H1 (cell line): ENCODE measurements at regions not wholly inside any gene's neighbourhood (a gene's known extent, or its start where the extent isn't known, plus 50 kb on each side); places are given as distances from the start of the nearest gene placed in this dataset.

Source experiments
- CTCF ChIA-PET: fragments of 300-600 bp; sonication (Branson Sonifier 250); formaldehyde crosslinking; loops from one replicate; lab custom pipeline; 2021; ENCODE audit not compliant: partially characterized antibody; lab: Charles Lee
- POLR2A ChIA-PET: fragments of 300-600 bp; sonication (Branson Sonifier 250); formaldehyde crosslinking; loops from one replicate; lab custom pipeline; 2021; ENCODE audit warnings: inconsistent platforms; ENCODE audit not compliant: partially characterized antibody; lab: Charles Lee
- DNase-seq, 2 experiments: peaks; one replicate each; pipeline versions ENCODE4 v3.0.0 to v3.0.0-alpha.2; 2010 to 2022; ENCODE audit warnings: low spot score in 2 of 2, low read depth in 1 of 2, mixed read lengths in 1 of 2
- FAIRE-seq: peaks from 2 replicates; lab custom pipeline; 2011; peaks lifted over from hg19 to GRCh38; lab: Jason Lieb, UNC
- H2AFZ ChIP-seq: 2 replicates; pipeline ENCODE4 v1.8.1; 2012; ENCODE audit warnings: low read length, inconsistent platforms
- H2AK5ac ChIP-seq: 2 replicates; pipeline ENCODE4 v1.6.1; 2013; ENCODE audit warnings: low read depth, low read length
- H2BK120ac ChIP-seq: replicated peaks from 2 replicates; pipeline ENCODE3; 2013; ENCODE audit warnings: low read depth, low read length, inconsistent platforms
- H2BK12ac ChIP-seq: 2 replicates; pipeline ENCODE4 v1.6.1; 2013; ENCODE audit warnings: low read depth, low read length
- H2BK15ac ChIP-seq: 2 replicates; pipeline ENCODE4 v1.6.1; 2013; ENCODE audit warnings: low read length
- H2BK20ac ChIP-seq: 2 replicates; pipeline ENCODE4 v1.6.1; 2013; ENCODE audit warnings: low read length
- H2BK5ac ChIP-seq: 2 replicates; pipeline ENCODE4 v1.6.1; 2013; ENCODE audit warnings: low read depth, low read length
- H3K14ac ChIP-seq: 2 replicates; pipeline ENCODE4 v1.6.1; 2013; ENCODE audit warnings: inconsistent platforms; ENCODE audit not compliant: insufficient read length
- H3K18ac ChIP-seq: 2 replicates; pipeline ENCODE4 v1.6.1; 2013; ENCODE audit warnings: low read length; ENCODE audit errors: extremely low read depth
- H3K23ac ChIP-seq: 2 replicates; pipeline ENCODE4 v1.6.1; 2013; ENCODE audit warnings: inconsistent platforms; ENCODE audit not compliant: insufficient read length
- H3K23me2 ChIP-seq: 2 replicates; pipeline ENCODE4 v1.6.1; 2013; ENCODE audit warnings: low read depth, low read length
- H3K27ac ChIP-seq: 2 replicates; pipeline ENCODE4 v1.6.1; 2011; ENCODE audit warnings: low read depth, low read length, inconsistent platforms
- H3K27me3 ChIP-seq, 4 experiments: replicated peaks in 1 of 4; 1 replicate in 1 of 4; 2 replicates in 3 of 4; pipeline versions ENCODE4 v1.6.1 to v1.8.1; 2011 to 2013; ENCODE audit warnings: low read length in 3 of 4, mild to moderate bottlenecking in 3 of 4, inconsistent platforms in 2 of 4, mixed read lengths in 2 of 4, moderate library complexity in 1 of 4; ENCODE audit not compliant: control insufficient read depth in 3 of 4, insufficient read depth in 3 of 4; ENCODE audit errors: extremely low read depth in 1 of 4
- H3K36me3 ChIP-seq, 4 experiments: 2 replicates each; pipeline versions ENCODE4 v1.6.1 to v1.8.1; 2011 to 2013; ENCODE audit warnings: mild to moderate bottlenecking in 4 of 4, low read length in 3 of 4, moderate library complexity in 2 of 4, control low read depth in 1 of 4, inconsistent platforms in 1 of 4; ENCODE audit not compliant: insufficient read depth in 4 of 4, control insufficient read depth in 2 of 4
- H3K4ac ChIP-seq: replicated peaks from 2 replicates; pipeline ENCODE3; 2013; ENCODE audit warnings: low read length, low read depth, mixed read lengths, inconsistent platforms; ENCODE audit not compliant: insufficient read length
- H3K4me1 ChIP-seq, 4 experiments: replicated peaks in 1 of 4; 1 replicate in 1 of 4; 2 replicates in 3 of 4; pipeline versions ENCODE4 v1.6.1 to v1.8.1; 2011 to 2013; ENCODE audit warnings: low read length in 3 of 4, inconsistent platforms in 2 of 4, mixed read lengths in 1 of 4; ENCODE audit not compliant: insufficient read depth in 4 of 4, control insufficient read depth in 3 of 4
- H3K4me2 ChIP-seq, 2 experiments: 2 replicates each; pipeline versions ENCODE4 v1.6.1 to v1.8.1; 2011 to 2013; ENCODE audit warnings: low read depth in 2 of 2, low read length in 2 of 2, control low read depth in 1 of 2, inconsistent platforms in 1 of 2, mild to moderate bottlenecking in 1 of 2; ENCODE audit not compliant: insufficient read depth in 1 of 2
- H3K4me3 ChIP-seq, 4 experiments: fragments of 200-600, 300-600 bp in 1 of 4; sonication (generic), shearing (Covaris generic), sonication (Bioruptor Twin) in 1 of 4; 2 replicates each; pipeline versions ENCODE4 v1.5.1 to v1.8.1; 2011 to 2016; ENCODE audit warnings: low read length in 4 of 4, low read depth in 3 of 4, control low read depth in 2 of 4, inconsistent platforms in 2 of 4, mild to moderate bottlenecking in 2 of 4, mixed read lengths in 1 of 4, moderate library complexity in 1 of 4; ENCODE audit not compliant: insufficient read depth in 2 of 4; ENCODE audit errors: extremely low read depth in 1 of 4
- H3K56ac ChIP-seq: replicated peaks from 2 replicates; pipeline ENCODE3; 2013; ENCODE audit warnings: low read depth, mild to moderate bottlenecking, mixed read lengths, low read length, inconsistent platforms; ENCODE audit not compliant: insufficient read length
- H3K79me1 ChIP-seq: 2 replicates; pipeline ENCODE4 v1.6.1; 2013; ENCODE audit warnings: low read depth, low read length, control low read depth
- H3K79me2 ChIP-seq, 2 experiments: 2 replicates each; pipeline versions ENCODE4 v1.6.1 to v1.8.1; 2012 to 2013; ENCODE audit warnings: low read length in 2 of 2, mild to moderate bottlenecking in 2 of 2, inconsistent platforms in 1 of 2; ENCODE audit not compliant: insufficient read depth in 2 of 2, control insufficient read depth in 1 of 2
- H3K9ac ChIP-seq, 4 experiments: replicated peaks in 1 of 4; 1 replicate in 1 of 4; 2 replicates in 3 of 4; pipeline versions ENCODE4 v1.6.1 to v1.8.1; 2011 to 2013; ENCODE audit warnings: low read depth in 3 of 4, low read length in 3 of 4, control low read depth in 2 of 4, mild to moderate bottlenecking in 2 of 4, moderate library complexity in 2 of 4, inconsistent platforms in 1 of 4; ENCODE audit errors: extremely low read depth in 1 of 4
- H3K9me3 ChIP-seq, 2 experiments: 2 replicates each; pipeline versions ENCODE4 v1.6.1 to v1.8.1; 2012 to 2013; ENCODE audit warnings: mild to moderate bottlenecking in 2 of 2, moderate library complexity in 2 of 2, control low read depth in 1 of 2, inconsistent platforms in 1 of 2, low read depth in 1 of 2, low read length in 1 of 2, mixed read lengths in 1 of 2; ENCODE audit not compliant: insufficient read depth in 2 of 2
- H4K20me1 ChIP-seq, 2 experiments: replicated peaks in 1 of 2; 2 replicates each; pipeline versions ENCODE3 to v1.8.1; 2011 to 2013; ENCODE audit warnings: inconsistent platforms in 2 of 2, low read length in 2 of 2, mild to moderate bottlenecking in 1 of 2; ENCODE audit not compliant: insufficient read depth in 2 of 2, control insufficient read depth in 1 of 2
- H4K5ac ChIP-seq: 2 replicates; pipeline ENCODE4 v1.6.1; 2013; ENCODE audit warnings: low read length, low read depth, mixed read lengths, inconsistent platforms; ENCODE audit not compliant: insufficient read length
- H4K8ac ChIP-seq: 2 replicates; pipeline ENCODE4 v1.8.0; 2013; ENCODE audit warnings: mild to moderate bottlenecking, moderate library complexity, low read length, inconsistent platforms; ENCODE audit not compliant: insufficient read depth; ENCODE audit errors: extremely low read depth
- H4K91ac ChIP-seq: replicated peaks from 2 replicates; pipeline ENCODE3; 2013; ENCODE audit warnings: low read length, mixed read lengths, inconsistent platforms; ENCODE audit not compliant: insufficient read length
- CHD1 ChIP-seq: IDR thresholded peaks from 2 replicates; pipeline ENCODE4 v1.6.1; 2012; ENCODE audit warnings: low read depth, low read length, improper control_type of control experiment
- CHD2 ChIP-seq: IDR thresholded peaks from 2 replicates; pipeline ENCODE4 v1.6.1; 2012; ENCODE audit warnings: low read length, improper control_type of control experiment
- GABPA ChIP-seq: IDR thresholded peaks from 2 replicates; pipeline ENCODE4 v1.6.1; 2011; ENCODE audit warnings: mild to moderate bottlenecking, low read length, moderate library complexity, borderline replicate concordance; ENCODE audit not compliant: insufficient read depth
- JUND ChIP-seq: IDR thresholded peaks from 2 replicates; pipeline ENCODE4 v1.6.1; 2011; ENCODE audit warnings: mild to moderate bottlenecking, improper control_type of control experiment, low read length
- KDM4A ChIP-seq: IDR thresholded peaks from one replicate; pipeline ENCODE4 v1.7.1; 2012; ENCODE audit warnings: low read depth, mild to moderate bottlenecking, moderate library complexity, low read length, inconsistent platforms; ENCODE audit not compliant: severe bottlenecking
- MAFK ChIP-seq: IDR thresholded peaks from 2 replicates; pipeline ENCODE4 v1.6.1; 2012; ENCODE audit warnings: low read depth, mild to moderate bottlenecking, improper control_type of control experiment, low read length
- PHF8 ChIP-seq: fragments of 200-600 bp; sonication (generic); conservative IDR thresholded peaks from 2 replicates; pipeline ENCODE4 v1.7.1; 2012; ENCODE audit warnings: low read depth, mild to moderate bottlenecking, inconsistent platforms, low read length, moderate library complexity
- SIRT6 ChIP-seq: IDR thresholded peaks from one replicate; pipeline ENCODE4 v1.7.1; 2012; ENCODE audit warnings: low read length, inconsistent platforms
- SRF ChIP-seq: IDR thresholded peaks from 2 replicates; pipeline ENCODE4 v1.6.1; 2011; ENCODE audit warnings: mild to moderate bottlenecking, low read depth, low read length, moderate library complexity
- SUZ12 ChIP-seq: fragments of 200-600 bp; sonication (generic); IDR thresholded peaks from 2 replicates; pipeline ENCODE4 v1.6.1; 2012; ENCODE audit warnings: mild to moderate bottlenecking, inconsistent platforms, low read length, moderate library complexity, mixed read lengths
- WGBS, 2 experiments: shearing (Covaris generic) in 1 of 2; methylation state at CpG; one replicate each; pipeline versions ENCODE4 v1.1.6 to v1.1.7; 2013 to 2015; ENCODE audit warnings: low lambda C conversion rate in 2 of 2, mixed read lengths in 2 of 2, inconsistent platforms in 1 of 2, low coverage in 1 of 2, missing lambda C conversion rate in 1 of 2; ENCODE audit not compliant: insufficient replicate concordance in 2 of 2, insufficient coverage in 1 of 2, insufficient read length in 1 of 2; ENCODE audit errors: extremely low coverage in 1 of 2, missing lambda C conversion rate in 1 of 2; 5-methylcytosine and 5-hydroxymethylcytosine counted together
- TF ChIP-seq, protein P1 (sequence below): IDR thresholded peaks from 2 replicates; pipeline ENCODE4 v1.6.1; 2012; ENCODE audit warnings: inconsistent platforms

DNA sequence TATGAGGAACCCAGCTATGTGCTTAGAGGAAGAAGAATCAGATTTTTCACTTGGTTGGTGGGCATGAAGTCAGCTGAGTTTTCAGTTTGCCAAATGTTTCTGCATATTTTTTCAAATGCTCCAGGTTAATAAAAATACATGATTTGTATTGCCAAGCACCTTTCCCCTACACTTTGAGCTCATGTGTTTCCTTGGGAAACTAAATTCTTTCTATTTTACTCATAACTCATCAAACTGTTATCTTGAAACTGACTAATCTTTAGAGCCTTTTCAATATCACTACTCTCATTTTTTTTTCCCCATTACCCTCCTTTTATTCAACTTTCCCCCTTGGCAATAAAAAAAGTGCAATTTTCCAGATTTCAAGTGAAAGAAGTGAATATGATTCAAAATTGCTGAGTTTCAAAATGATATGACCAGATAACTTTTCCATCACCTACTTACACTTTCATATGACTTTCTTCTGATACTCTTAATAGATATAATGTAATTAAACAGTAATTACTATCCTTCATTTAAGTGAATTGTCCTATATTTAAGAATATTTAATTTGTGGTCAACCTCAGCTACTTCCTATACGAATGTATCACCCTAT is 91.9 kb upstream of the SOX6 start:
- no peak overlapping the region for H3K18ac ChIP-seq
- H3K36me3 ChIP-seq: no peaks in the 10 kb centered on the region
- no peak overlapping the region for H2BK5ac ChIP-seq
- 86% methylated on average over 1 of the region's 1 CpG; no CpG with 5 or more reads in 1 of the 2 experiments for WGBS, 2 experiments
- H4K20me1 ChIP-seq: no peaks in the 10 kb centered on the region
- H2BK15ac ChIP-seq: no peak overlapping the region
- no peak overlapping the region for H3K27ac ChIP-seq
- no peak overlapping the region for H4K8ac ChIP-seq
- H3K14ac ChIP-seq: no peak overlapping the region
- H2BK20ac ChIP-seq: no peak overlapping the region
- H3K79me1 ChIP-seq: no peaks in the 10 kb centered on the region
- TF ChIP-seq MAFK (no peak), JUND (no peak), SIRT6 (no peak), CHD2 (no peak), SUZ12 (no peak), SRF (no peak), KDM4A (no peak), GABPA (no peak), PHF8 (no peak), CHD1 (no peak)
- TF ChIP-seq, protein P1, sequence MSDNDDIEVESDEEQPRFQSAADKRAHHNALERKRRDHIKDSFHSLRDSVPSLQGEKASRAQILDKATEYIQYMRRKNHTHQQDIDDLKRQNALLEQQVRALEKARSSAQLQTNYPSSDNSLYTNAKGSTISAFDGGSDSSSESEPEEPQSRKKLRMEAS: no peak
- no peak overlapping the region for H3K4ac ChIP-seq
- no peak overlapping the region for H2AFZ ChIP-seq
- H2AK5ac ChIP-seq: no peak overlapping the region
- H3K4me3 ChIP-seq: no peak overlapping the region
- H4K5ac ChIP-seq: no peak overlapping the region
- no peak overlapping the region for H4K91ac ChIP-seq
- FAIRE-seq (no peak), DNase-seq (no peak)
- no peak overlapping the region for H3K56ac ChIP-seq
- H3K23me2 ChIP-seq: no peaks in the 10 kb centered on the region
- H3K23ac ChIP-seq: no peak overlapping the region
- no peaks in the 10 kb centered on the region for H3K9me3 ChIP-seq
- no peak overlapping the region for H3K9ac ChIP-seq
- no peak overlapping the region for H2BK120ac ChIP-seq
- H2BK12ac ChIP-seq: no peak overlapping the region
- no peaks in the 10 kb centered on the region for H3K27me3 ChIP-seq
- ChIA-PET CTCF (interaction anchor here (0.5 kb wide), 1 partner anchor 436 kb away, joined by 3 read pairs; no protein-coding TSS in a partner anchor), POLR2A (no interaction called here)
- H3K79me2 ChIP-seq: no peaks in the 10 kb centered on the region
- no peak overlapping the region for H3K4me2 ChIP-seq
- no peaks in the 10 kb centered on the region for H3K4me1 ChIP-seq
